ENCODE measurements at regions not wholly inside any gene's neighbourhood (a gene's known extent, or its start where the extent isn't known, plus 50 kb on each side); places are given as distances from the start of the nearest gene placed in this dataset.

- no peak for DNase-seq (ENCODE audit: low read depth)
- H3K4me3 ChIP-seq (replicated peaks; ENCODE audit: low read depth, low read length), result no peak overlapping the region
- no peak for TF ChIP-seq CTCF (IDR thresholded peaks at IDR 0.05; ENCODE audit: low read length, missing control alignments)
Measured at GRCh38 chr9:105171589-105171988, 72.9 kb upstream of the SLC44A1 start.

- no peak for DNase-seq (ENCODE audit: low read depth)
- no peak for TF ChIP-seq CTCF (IDR thresholded peaks at IDR 0.05; ENCODE audit: low read length, missing control alignments)
- no peak overlapping the region for H3K4me3 ChIP-seq (replicated peaks; ENCODE audit: low read depth, low read length)
Measured at GRCh38 chr9:105172436-105172835, 72.0 kb upstream of the SLC44A1 start.

GRCh38 chr9:105173306-105173705, 71.1 kb upstream of the SLC44A1 start:
- TF ChIP-seq CTCF (IDR thresholded peaks at IDR 0.05; ENCODE audit: low read length, missing control alignments), result no peak
- H3K4me3 ChIP-seq (replicated peaks; ENCODE audit: low read depth, low read length), result no peak overlapping the region
- no peak for DNase-seq (ENCODE audit: low read depth)

GRCh38 chr9:105173826-105174225, 70.6 kb upstream of the SLC44A1 start:
- H3K4me3 ChIP-seq (replicated peaks; ENCODE audit: low read depth, low read length), result no peak overlapping the region
- no peak for TF ChIP-seq CTCF (IDR thresholded peaks at IDR 0.05; ENCODE audit: low read length, missing control alignments)
- DNase-seq (ENCODE audit: low read depth), result no peak

GRCh38 chr9:105176194-105176593, 68.3 kb upstream of the SLC44A1 start:
- DNase-seq (ENCODE audit: low read depth), result no peak
- H3K4me3 ChIP-seq (replicated peaks; ENCODE audit: low read depth, low read length), result no peak overlapping the region
- TF ChIP-seq CTCF (IDR thresholded peaks at IDR 0.05; ENCODE audit: low read length, missing control alignments), result no peak

- no peak for DNase-seq (ENCODE audit: low read depth)
- no peak for TF ChIP-seq CTCF (IDR thresholded peaks at IDR 0.05; ENCODE audit: low read length, missing control alignments)
- H3K4me3 ChIP-seq (replicated peaks; ENCODE audit: low read depth, low read length), result no peak overlapping the region
Measured at GRCh38 chr9:105178076-105178475, 66.4 kb upstream of the SLC44A1 start.

- DNase-seq (ENCODE audit: low read depth), result peak; percentile 91
- H3K4me3 ChIP-seq (replicated peaks; ENCODE audit: low read depth, low read length), result no peak overlapping the region
- no peak for TF ChIP-seq CTCF (IDR thresholded peaks at IDR 0.05; ENCODE audit: low read length, missing control alignments)
Measured at GRCh38 chr9:105187781-105188180, 56.7 kb upstream of the SLC44A1 start.
